DND-41 (cell line): ENCODE measurements at regions not wholly inside any gene's neighbourhood (a gene's known extent, or its start where the extent isn't known, plus 50 kb on each side); places are given as distances from the start of the nearest gene placed in this dataset.

Experiments used
- ATAC-seq: fragments of 200-7000 bp; cut with Tn5 transposase; 3 replicates; pipeline ENCODE4 v1.9.1; 2021; ENCODE audit warnings: low read depth; ENCODE audit not compliant: insufficient read depth
- DNase-seq: peaks from one replicate; pipeline ENCODE4 v3.0.0-alpha.2; 2020
- H2AFZ ChIP-seq: 2 replicates; pipeline ENCODE4 v1.6.0; 2012; ENCODE audit warnings: low read depth, low read length
- H3K27ac ChIP-seq: 2 replicates; pipeline ENCODE4 v1.5.1; 2012; ENCODE audit warnings: low read length, inconsistent platforms
- H3K27me3 ChIP-seq: fragments of 200-600 bp; sonication (generic); 2 replicates; pipeline ENCODE4 v1.6.0; 2012; ENCODE audit warnings: low read length, mild to moderate bottlenecking, inconsistent platforms; ENCODE audit not compliant: insufficient read depth, poor library complexity
- H3K36me3 ChIP-seq: 2 replicates; pipeline ENCODE4 v1.5.1; 2012; ENCODE audit warnings: low read length, inconsistent platforms; ENCODE audit not compliant: insufficient read depth
- H3K4me1 ChIP-seq: 2 replicates; pipeline ENCODE4 v1.5.1; 2012; ENCODE audit warnings: mild to moderate bottlenecking, low read length; ENCODE audit not compliant: insufficient read depth
- H3K4me2 ChIP-seq: 2 replicates; pipeline ENCODE4 v1.6.0; 2012; ENCODE audit warnings: mild to moderate bottlenecking, moderate library complexity, low read length, inconsistent platforms; ENCODE audit not compliant: insufficient read depth
- H3K4me3 ChIP-seq, 2 experiments: fragments of 200-600 bp in 1 of 2; shearing (Covaris generic) in 1 of 2; 2 replicates each; pipeline ENCODE4 v1.5.1; 2012 to 2016; ENCODE audit warnings: inconsistent platforms in 2 of 2, low read length in 2 of 2, mild to moderate bottlenecking in 2 of 2, low read depth in 1 of 2, moderate library complexity in 1 of 2
- H3K79me2 ChIP-seq: 2 replicates; pipeline ENCODE4 v1.6.0; 2012; ENCODE audit warnings: low read length, inconsistent platforms; ENCODE audit not compliant: insufficient read depth
- H3K9ac ChIP-seq: 2 replicates; pipeline ENCODE4 v1.6.0; 2012; ENCODE audit warnings: low read depth, mild to moderate bottlenecking, inconsistent platforms, low read length, moderate library complexity
- H3K9me3 ChIP-seq: 2 replicates; pipeline ENCODE4 v1.5.1; 2012; ENCODE audit warnings: low read length, moderate library complexity, mild to moderate bottlenecking, inconsistent platforms; ENCODE audit not compliant: insufficient read depth, severe bottlenecking
- H4K20me1 ChIP-seq: 2 replicates; pipeline ENCODE4 v1.6.0; 2012; ENCODE audit warnings: low read length; ENCODE audit not compliant: insufficient read depth
- CTCF ChIP-seq: IDR thresholded peaks from 2 replicates; pipeline ENCODE4 v1.5.1; 2012; ENCODE audit warnings: borderline replicate concordance, low read length, moderate library complexity, mild to moderate bottlenecking; ENCODE audit not compliant: poor library complexity, severe bottlenecking; ENCODE audit errors: extremely low read depth
- EZH2 ChIP-seq: IDR thresholded peaks from 3 replicates; pipeline ENCODE4 v1.6.1; 2012; ENCODE audit warnings: borderline replicate concordance, low read depth, mild to moderate bottlenecking, moderate library complexity, low read length, inconsistent platforms; ENCODE audit not compliant: severe bottlenecking

DNA sequence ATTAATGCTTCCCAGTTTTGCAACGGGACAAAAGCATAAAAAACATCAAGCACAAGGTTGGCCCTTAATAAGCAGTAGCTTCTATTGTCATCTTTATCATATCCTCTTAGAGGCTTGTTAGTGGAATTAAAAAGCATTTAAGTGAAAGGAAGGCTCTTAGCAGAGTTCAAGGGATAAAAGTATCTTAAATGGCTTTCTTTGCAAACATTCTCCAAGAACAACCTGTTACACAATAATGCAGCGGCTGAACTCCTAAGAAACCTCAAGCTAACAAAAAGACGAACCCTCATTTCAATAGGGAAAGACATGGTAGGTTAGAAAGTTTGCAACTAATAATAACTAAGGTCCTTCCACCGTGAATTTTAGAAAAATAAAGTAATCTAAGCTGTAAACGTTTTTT lies 82.1 kb downstream of the MPP7 start:
- Histone ChIP-seq H3K4me2 (no peak overlapping the region), H3K36me3 (no peaks in the 10 kb centered on the region), H3K9ac (no peak overlapping the region), H3K27me3 (peaks cover 5% of the 10 kb centered on the region), H3K79me2 (no peaks in the 10 kb centered on the region), H3K27ac (no peak overlapping the region), H3K4me1 (no peaks in the 10 kb centered on the region), H2AFZ (no peak overlapping the region), H3K9me3 (no peaks in the 10 kb centered on the region), H3K4me3 (no peak overlapping the region), H4K20me1 (no peaks in the 10 kb centered on the region)
- TF ChIP-seq EZH2 (no peak), CTCF (no peak)
- DNase-seq = no peak
- no peak for ATAC-seq

- Histone ChIP-seq H3K27me3 (peaks cover 7% of the 10 kb centered on the region), H3K9me3 (no peaks in the 10 kb centered on the region), H3K9ac (no peak overlapping the region), H4K20me1 (no peaks in the 10 kb centered on the region), H3K36me3 (no peaks in the 10 kb centered on the region), H2AFZ (no peak overlapping the region), H3K79me2 (no peaks in the 10 kb centered on the region), H3K27ac (no peak overlapping the region), H3K4me2 (no peak overlapping the region), H3K4me1 (no peaks in the 10 kb centered on the region), H3K4me3 (no peak overlapping the region)
- ATAC-seq (no peak), DNase-seq (no peak)
- no peak for TF ChIP-seq EZH2
- TF ChIP-seq CTCF = no peak
Measured at GRCh38 chr10:28219251-28219650, 83.6 kb downstream of the MPP7 start.

DNA sequence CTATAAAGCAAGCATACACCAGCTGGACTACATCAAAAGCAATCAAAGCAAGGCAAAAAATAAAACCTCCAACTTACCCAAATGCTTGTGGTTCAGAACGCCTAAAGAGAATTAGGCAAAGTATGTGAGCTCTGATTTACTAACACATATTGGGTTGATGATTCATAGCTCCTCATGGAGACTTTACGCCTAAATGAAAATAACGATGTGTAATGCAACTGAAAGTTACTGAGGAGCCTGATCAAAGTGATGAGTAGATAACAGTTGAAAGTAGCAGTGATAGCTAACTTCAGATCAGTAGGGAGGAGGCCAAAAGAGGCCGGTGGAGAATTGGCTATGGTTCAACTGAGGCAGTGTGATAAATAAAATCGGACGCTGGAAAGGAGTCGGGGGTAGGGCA lies 85.0 kb downstream of the MPP7 start:
- Histone ChIP-seq H3K9ac (no peak overlapping the region), H3K4me2 (no peak overlapping the region), H2AFZ (no peak overlapping the region)

More for the DNA sequence above, 85.0 kb downstream of the MPP7 start:
- DNase-seq (no peak), ATAC-seq (no peak)
- Histone ChIP-seq H3K9me3 (no peaks in the 10 kb centered on the region), H4K20me1 (no peaks in the 10 kb centered on the region), H3K27ac (no peak overlapping the region), H3K27me3 (peaks cover 9% of the 10 kb centered on the region), H3K4me1 (no peaks in the 10 kb centered on the region), H3K4me3 (no peak overlapping the region), H3K36me3 (no peaks in the 10 kb centered on the region), H3K79me2 (no peaks in the 10 kb centered on the region)
- TF ChIP-seq EZH2 = no peak
- no peak for TF ChIP-seq CTCF
